B cell (primary cell): ENCODE measurements at regions not wholly inside any gene's neighbourhood (a gene's known extent, or its start where the extent isn't known, plus 50 kb on each side); places are given as distances from the start of the nearest gene placed in this dataset.

Experiments used
- ATAC-seq: fragments of 200-7000 bp; cut with Tn5 transposase; one replicate; pipeline ENCODE4 v1.10.0; 2021; ENCODE audit warnings: low read depth, mild to moderate bottlenecking, moderate number of reproducible peaks, moderate library complexity
- CTCF ChIA-PET: fragments of 350-600 bp; sonication (Branson Sonifier 250); formaldehyde crosslinking; loops from one replicate; lab custom pipeline; 2021; ENCODE audit warnings: antibody characterized with exemption, inconsistent platforms; lab: Charles Lee
- POLR2A ChIA-PET: fragments of 350-600 bp; sonication (Branson Sonifier 250); formaldehyde crosslinking; loops from one replicate; lab custom pipeline; 2021; ENCODE audit warnings: antibody characterized with exemption; lab: Charles Lee
- DNase-seq: peaks from one replicate; pipeline ENCODE4 v3.0.0; 2013
- H2AFZ ChIP-seq: 2 replicates; pipeline ENCODE4 v1.6.1; 2012; ENCODE audit warnings: mild to moderate bottlenecking, low read depth, low read length; ENCODE audit not compliant: insufficient read depth, poor library complexity, severe bottlenecking
- H3K27ac ChIP-seq, 2 donors: 1 replicate in 1 of 2; 2 replicates in 1 of 2; pipeline ENCODE4 v1.5.1; 2012 to 2013; ENCODE audit warnings: low read length in 2 of 2, mild to moderate bottlenecking in 2 of 2, moderate library complexity in 1 of 2
- H3K27me3 ChIP-seq, 4 experiments: fragments of 200-600 bp in 1 of 4; sonication (generic) in 1 of 4; replicated peaks in 1 of 4; 1 replicate in 2 of 4; 2 replicates in 2 of 4; pipeline versions ENCODE4 v1.6.1 to v1.7.0; 2013 to 2016; ENCODE audit warnings: low read length in 3 of 4, mild to moderate bottlenecking in 2 of 4, mixed read lengths in 1 of 4, moderate library complexity in 1 of 4; ENCODE audit not compliant: insufficient read depth in 4 of 4, control insufficient read depth in 3 of 4; ENCODE audit errors: control extremely low read depth in 1 of 4
- H3K36me3 ChIP-seq, 2 experiments: replicated peaks in 1 of 2; 1 replicate in 1 of 2; 2 replicates in 1 of 2; pipeline versions ENCODE4 v1.6.1 to v1.7.1; 2013; ENCODE audit warnings: low read length in 1 of 2; ENCODE audit not compliant: insufficient read depth in 2 of 2, control insufficient read depth in 1 of 2; ENCODE audit errors: control extremely low read depth in 1 of 2, extremely low read depth in 1 of 2
- H3K4me1 ChIP-seq, 2 donors: fragments of 200-600 bp in 1 of 2; sonication (generic) in 1 of 2; 1 replicate in 1 of 2; 2 replicates in 1 of 2; pipeline versions ENCODE4 v1.5.1 to v1.6.1; 2013 to 2017; ENCODE audit warnings: low read length in 2 of 2; ENCODE audit not compliant: control insufficient read depth in 2 of 2, insufficient read depth in 2 of 2
- H3K4me2 ChIP-seq: replicated peaks from 2 replicates; pipeline ENCODE3; 2012; ENCODE audit warnings: mild to moderate bottlenecking, low read depth, low read length; ENCODE audit not compliant: poor library complexity, severe bottlenecking
- H3K4me3 ChIP-seq, 5 experiments: fragments of 200-600 bp in 1 of 5; sonication (generic) in 1 of 5; 1 replicate in 3 of 5; 2 replicates in 2 of 5; pipeline versions ENCODE4 v1.5.1 to v1.7.0; 2011 to 2016; ENCODE audit warnings: low read length in 4 of 5, mild to moderate bottlenecking in 4 of 5, low read depth in 2 of 5, control low read depth in 1 of 5, moderate library complexity in 1 of 5; ENCODE audit not compliant: insufficient read depth in 1 of 5; ENCODE audit errors: control extremely low read depth in 1 of 5, extremely low read depth in 1 of 5
- H3K79me2 ChIP-seq: fragments of 200-600 bp; sonication (generic); one replicate; pipeline ENCODE4 v1.6.0; 2016; ENCODE audit warnings: low read length; ENCODE audit not compliant: control insufficient read depth, insufficient read depth
- H3K9ac ChIP-seq: fragments of 200-600 bp; sonication (generic); 2 replicates; pipeline ENCODE4 v1.6.1; 2017; ENCODE audit warnings: mild to moderate bottlenecking, low read length, moderate library complexity
- H3K9me3 ChIP-seq, 3 donors: one replicate each; pipeline versions ENCODE4 v1.6.1 to v1.7.1; 2013; ENCODE audit warnings: low read length in 2 of 3; ENCODE audit not compliant: control insufficient read depth in 2 of 3, insufficient read depth in 1 of 3; ENCODE audit errors: control extremely low read depth in 1 of 3
- H4K20me1 ChIP-seq: 2 replicates; pipeline ENCODE4 v1.6.0; 2012; ENCODE audit warnings: mild to moderate bottlenecking, low read length; ENCODE audit not compliant: insufficient read depth, control insufficient read depth, poor library complexity, severe bottlenecking
- H3K27ac Mint-ChIP-seq: one replicate; pipeline ENCODE4 v1.8.0; 2021; ENCODE audit warnings: mixed read lengths
- H3K27me3 Mint-ChIP-seq: one replicate; pipeline ENCODE4 v1.8.0; 2021; ENCODE audit warnings: mixed read lengths
- H3K4me1 Mint-ChIP-seq: one replicate; pipeline ENCODE4 v1.8.0; 2021; ENCODE audit warnings: mixed read lengths
- H3K4me3 Mint-ChIP-seq: one replicate; pipeline ENCODE4 v1.8.0; 2021; ENCODE audit warnings: mixed read lengths
- H3K9me3 Mint-ChIP-seq: one replicate; pipeline ENCODE4 v1.8.0; 2022; ENCODE audit warnings: mixed read lengths; ENCODE audit not compliant: insufficient read depth
- CTCF ChIP-seq: fragments of 200-600 bp; IDR thresholded peaks from one replicate; pipeline ENCODE4 v1.8.0; 2022; ENCODE audit warnings: antibody characterized with exemption, mild to moderate bottlenecking
- EZH2 ChIP-seq: IDR thresholded peaks from 2 replicates; pipeline ENCODE4 v1.6.1; 2012; ENCODE audit warnings: borderline replicate concordance, low read depth, mild to moderate bottlenecking, moderate library complexity, low read length; ENCODE audit not compliant: insufficient read depth, poor library complexity, severe bottlenecking
- WGBS: methylation state at CpG from one replicate; pipeline ENCODE4 v1.1.5; 2013; ENCODE audit warnings: missing lambda C conversion rate; ENCODE audit not compliant: insufficient coverage; 5-methylcytosine and 5-hydroxymethylcytosine counted together
- intact Hi-C: fragments of 100-400 bp; cut with micrococcal nuclease; formaldehyde crosslinking; loops from one replicate; pipeline ENCODE4 v1.10.0; 2022

DNA sequence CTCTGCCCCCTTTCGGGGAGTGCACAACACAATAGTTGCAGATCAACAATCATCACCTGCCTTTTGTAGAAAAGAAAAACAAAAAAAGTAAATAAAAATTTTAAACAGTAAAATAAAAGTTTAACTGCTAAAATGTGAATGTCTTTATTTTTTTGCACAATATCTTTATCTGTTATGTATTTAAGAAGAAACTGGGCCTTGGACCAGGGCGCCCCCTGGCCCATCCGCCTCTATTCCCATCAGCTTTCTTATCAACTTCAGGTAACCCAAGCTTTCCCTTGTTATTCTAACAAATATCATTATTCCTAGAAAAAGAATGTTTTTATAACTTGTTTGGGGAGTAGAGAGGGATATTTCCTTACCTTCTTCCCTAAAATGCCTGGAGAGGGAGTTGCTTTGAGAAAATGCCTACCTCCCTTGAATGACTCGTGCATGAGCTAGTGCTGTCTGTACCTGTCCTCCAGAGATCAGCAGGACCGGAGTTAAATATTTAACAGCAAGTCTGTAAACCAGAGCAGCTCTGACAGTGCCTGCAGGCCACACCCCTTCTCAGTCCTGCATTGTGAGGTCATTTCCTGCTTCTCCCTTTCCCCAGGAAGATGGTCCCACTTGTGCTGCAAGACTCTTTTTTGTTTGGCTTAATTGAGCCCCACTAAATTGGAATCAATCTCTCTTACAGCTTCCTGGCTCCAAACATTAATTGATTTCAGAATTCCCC lies 192.8 kb upstream of the RGS6 start:
- 93% methylated on average over 2 of the region's 5 CpGs for WGBS
- TF ChIP-seq EZH2 (no peak), CTCF (no peak)
- ChIA-PET CTCF (interaction anchor here (0.7 to 2.5 kb wide), 3 partner anchors 11 to 636 kb away, joined by 3 to 10 read pairs (median 7); no protein-coding TSS in a partner anchor), POLR2A (no interaction called here)
- Histone ChIP-seq H3K27ac (no peak overlapping the region), H2AFZ (no peak overlapping the region), H3K9ac (no peak overlapping the region), H3K79me2 (no peaks in the 10 kb centered on the region), H3K4me2 (no peak overlapping the region), H3K9me3 (no peaks in the 10 kb centered on the region), H3K4me3 (no peak overlapping the region), H4K20me1 (no peaks in the 10 kb centered on the region), H3K4me1 (no peaks in the 10 kb centered on the region), H3K27me3 (no peaks in the 10 kb centered on the region), H3K36me3 (peaks cover 2 to 47% of the 10 kb centered on the region in 2 experiments)
- Mint-ChIP-seq H3K27ac (peak overlapping the region; percentile 53), H3K4me1 (no peaks in the 10 kb centered on the region), H3K4me3 (no peak overlapping the region), H3K27me3 (no peaks in the 10 kb centered on the region), H3K9me3 (no peaks in the 10 kb centered on the region)
- ATAC-seq, result no peak
- DNase-seq, result no peak
- intact Hi-C loops, result no loop called here

GRCh38 chr14:71741241-71741640 lies 191.0 kb upstream of the RGS6 start:
- Histone ChIP-seq H3K4me3 (no peak overlapping the region), H3K4me2 (no peak overlapping the region), H4K20me1 (no peaks in the 10 kb centered on the region), H2AFZ (no peak overlapping the region), H3K79me2 (no peaks in the 10 kb centered on the region), H3K27ac (no peak overlapping the region), H3K27me3 (peaks cover 0 to 4% (median 0%) of the 10 kb centered on the region in 4 experiments), H3K9me3 (no peaks in the 10 kb centered on the region), H3K9ac (no peak overlapping the region), H3K36me3 (peaks cover 0 to 32% of the 10 kb centered on the region in 2 experiments), H3K4me1 (no peaks in the 10 kb centered on the region)
- Mint-ChIP-seq H3K27ac (no peak overlapping the region), H3K4me3 (no peak overlapping the region), H3K27me3 (no peaks in the 10 kb centered on the region), H3K9me3 (no peaks in the 10 kb centered on the region), H3K4me1 (no peaks in the 10 kb centered on the region)
- no peak for TF ChIP-seq EZH2
- no peak for TF ChIP-seq CTCF
- intact Hi-C loops, result no loop called here
- ATAC-seq, result no peak
- ChIA-PET POLR2A (no interaction called here), CTCF (interaction anchor here (0.9 to 1.2 kb wide), 4 partner anchors 9 to 606 kb away, joined by 3 to 6 read pairs (median 3); no protein-coding TSS in a partner anchor)
- DNase-seq, result no peak
- no CpG with 5 or more reads among the region's 5 CpGs for WGBS
